IMR-90 (cell line): ENCODE measurements at regions not wholly inside any gene's neighbourhood (a gene's known extent, or its start where the extent isn't known, plus 50 kb on each side); places are given as distances from the start of the nearest gene placed in this dataset.

Experiments used
- BHLHE40 ChIP-seq: fragments of 150-350 bp; IDR thresholded peaks from 2 replicates; pipeline ENCODE4 v1.6.1; 2016; ENCODE audit warnings: mild to moderate bottlenecking, low read depth, low read length
- CEBPB ChIP-seq: IDR thresholded peaks from 2 replicates; pipeline ENCODE4 v1.6.1; 2012; ENCODE audit warnings: low read depth, low read length, improper control_type of control experiment
- CTCF ChIP-seq: conservative IDR thresholded peaks from 2 replicates; pipeline ENCODE4 v1.5.1; 2012; ENCODE audit warnings: mild to moderate bottlenecking, low read depth, low read length, improper control_type of control experiment
- ELK1 ChIP-seq: fragments of 150-350 bp; IDR thresholded peaks from 2 replicates; pipeline ENCODE4 v1.6.1; 2016; ENCODE audit warnings: low read depth, mild to moderate bottlenecking, low read length, moderate library complexity, borderline replicate concordance
- FOS ChIP-seq: fragments of 150-350 bp; IDR thresholded peaks from 2 replicates; pipeline ENCODE4 v1.6.1; 2016; ENCODE audit warnings: low read depth, low read length
- MAFK ChIP-seq: IDR thresholded peaks from 2 replicates; pipeline ENCODE4 v1.6.1; 2012; ENCODE audit warnings: low read depth, low read length, improper control_type of control experiment
- MAZ ChIP-seq: IDR thresholded peaks from 2 replicates; pipeline ENCODE4 v1.6.1; 2012; ENCODE audit warnings: low read depth, mild to moderate bottlenecking, low read length, improper control_type of control experiment, moderate library complexity, borderline replicate concordance
- MXI1 ChIP-seq: IDR thresholded peaks from 2 replicates; pipeline ENCODE4 v1.6.1; 2012; ENCODE audit warnings: low read depth, mild to moderate bottlenecking, low read length, moderate library complexity, borderline replicate concordance
- POLR2A ChIP-seq: IDR thresholded peaks from 2 replicates; pipeline ENCODE4 v1.6.1; 2012; ENCODE audit warnings: mild to moderate bottlenecking, low read depth, low read length
- RAD21 ChIP-seq: IDR thresholded peaks from 2 replicates; pipeline ENCODE4 v1.6.1; 2012; ENCODE audit warnings: low read length, improper control_type of control experiment
- RCOR1 ChIP-seq: IDR thresholded peaks from 2 replicates; pipeline ENCODE4 v1.6.1; 2012; ENCODE audit warnings: mild to moderate bottlenecking, low read length, improper control_type of control experiment; ENCODE audit not compliant: insufficient replicate concordance
- RFX5 ChIP-seq: IDR thresholded peaks from 2 replicates; pipeline ENCODE4 v1.8.0; 2012; ENCODE audit warnings: low read depth, mild to moderate bottlenecking, low read length, moderate library complexity
- SMC3 ChIP-seq: fragments of 150-350 bp; IDR thresholded peaks from 2 replicates; pipeline ENCODE4 v1.6.1; 2016; ENCODE audit warnings: low read depth, mild to moderate bottlenecking, antibody characterized with exemption, low read length, moderate library complexity
- TF ChIP-seq, protein P1 (sequence below): fragments of 150-350 bp; IDR thresholded peaks from 2 replicates; pipeline ENCODE4 v1.6.1; 2017; ENCODE audit warnings: mild to moderate bottlenecking, antibody characterized with exemption, low read length, low read depth

DNA sequence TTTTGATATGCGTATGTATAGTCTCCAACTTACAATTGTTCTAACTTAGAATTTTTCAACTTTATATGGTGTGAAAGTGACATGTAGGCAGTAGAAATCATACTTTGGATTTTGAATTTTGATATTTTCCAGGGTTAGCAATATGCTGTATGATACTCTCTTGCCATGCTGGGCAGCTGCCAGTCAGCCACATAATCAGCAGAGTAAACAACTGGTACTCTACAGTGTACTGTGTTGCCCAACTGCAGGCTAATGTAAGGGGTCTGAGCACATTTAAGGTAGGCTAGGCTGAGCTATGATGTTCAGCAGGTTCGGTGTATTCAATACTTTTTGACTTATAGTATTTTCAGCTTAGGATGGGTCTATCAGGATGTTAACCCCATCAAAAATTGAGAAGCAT is 52.0 kb upstream of the RYK start:
- TF ChIP-seq RAD21 (no peak), CTCF (no peak), POLR2A (no peak), CEBPB (no peak), MXI1 (no peak), RFX5 (no peak), SMC3 (no peak), RCOR1 (no peak), BHLHE40 (no peak), MAZ (no peak), ELK1 (no peak), FOS (no peak), MAFK (no peak)
- TF ChIP-seq, protein P1, sequence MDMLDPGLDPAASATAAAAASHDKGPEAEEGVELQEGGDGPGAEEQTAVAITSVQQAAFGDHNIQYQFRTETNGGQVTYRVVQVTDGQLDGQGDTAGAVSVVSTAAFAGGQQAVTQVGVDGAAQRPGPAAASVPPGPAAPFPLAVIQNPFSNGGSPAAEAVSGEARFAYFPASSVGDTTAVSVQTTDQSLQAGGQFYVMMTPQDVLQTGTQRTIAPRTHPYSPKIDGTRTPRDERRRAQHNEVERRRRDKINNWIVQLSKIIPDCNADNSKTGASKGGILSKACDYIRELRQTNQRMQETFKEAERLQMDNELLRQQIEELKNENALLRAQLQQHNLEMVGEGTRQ, result no peak
